ENCODE measurements at regions not wholly inside any gene's neighbourhood (a gene's known extent, or its start where the extent isn't known, plus 50 kb on each side); places are given as distances from the start of the nearest gene placed in this dataset.

- Mint-ChIP-seq H3K4me3 (no peak overlapping the region), H3K27me3 (no peaks in the 10 kb centered on the region), H3K9me3 (peaks cover 3% of the 10 kb centered on the region), H3K27ac (no peak overlapping the region), H3K4me1 (ENCODE audit: low read depth) (no peaks in the 10 kb centered on the region), H3K36me3 (no peaks in the 10 kb centered on the region)
- intact Hi-C loops (cut with micrococcal nuclease), result no loop called here
- ChIA-PET POLR2A (no interaction called here), CTCF (no interaction called here)
- no peak for DNase-seq
Observed at GRCh38 chr1:102365071-102365470, 368.3 kb upstream of the OLFM3 start.

- no peaks in the 10 kb centered on the region for H3K9me3 Mint-ChIP-seq
- POLR2A ChIA-PET, result no interaction called here
- no peak overlapping the region for H3K4me3 Mint-ChIP-seq
- no peaks in the 10 kb centered on the region for H3K27me3 Mint-ChIP-seq
- no peak overlapping the region for H3K27ac Mint-ChIP-seq
- H3K36me3 Mint-ChIP-seq, result no peaks in the 10 kb centered on the region
- CTCF ChIA-PET, result no interaction called here
- DNase-seq, result no peak
- H3K4me1 Mint-ChIP-seq (ENCODE audit: low read depth), result no peaks in the 10 kb centered on the region
- intact Hi-C loops (cut with micrococcal nuclease), result no loop called here
Observed at GRCh38 chr1:102336602-102337001, 339.9 kb upstream of the OLFM3 start.

DNA sequence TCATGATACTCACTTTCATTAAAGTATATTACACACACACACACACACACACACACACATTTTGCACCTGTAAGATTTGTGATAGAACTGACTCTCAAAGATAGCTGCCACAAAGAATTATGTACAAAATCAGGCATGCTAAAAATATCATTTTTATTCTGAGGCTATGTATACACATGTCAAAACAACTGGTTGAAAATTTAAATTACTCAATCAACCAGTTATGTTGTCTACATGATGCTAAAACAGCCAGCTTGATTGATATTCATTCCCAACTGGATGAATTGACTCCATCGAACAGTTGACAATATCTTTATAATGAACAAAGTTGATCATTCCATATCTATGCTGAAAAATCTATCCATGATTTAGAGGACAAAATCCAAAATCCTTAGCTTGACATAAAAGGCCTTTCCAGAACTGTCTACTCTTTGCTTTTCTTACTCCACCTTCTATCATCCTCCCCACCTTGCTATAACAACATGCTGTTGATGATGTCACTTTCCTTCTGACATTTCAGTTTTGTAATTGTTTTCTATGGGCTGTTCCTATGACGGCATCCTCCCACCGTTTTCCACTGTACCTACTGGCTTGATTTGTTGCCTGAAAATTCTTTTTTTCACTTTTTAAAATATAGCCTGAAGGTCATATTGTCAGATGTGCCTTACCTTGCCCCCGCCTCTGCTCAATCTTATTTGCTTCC, 321.5 kb upstream of the OLFM3 start:
- POLR2A ChIA-PET, result no interaction called here

DNA sequence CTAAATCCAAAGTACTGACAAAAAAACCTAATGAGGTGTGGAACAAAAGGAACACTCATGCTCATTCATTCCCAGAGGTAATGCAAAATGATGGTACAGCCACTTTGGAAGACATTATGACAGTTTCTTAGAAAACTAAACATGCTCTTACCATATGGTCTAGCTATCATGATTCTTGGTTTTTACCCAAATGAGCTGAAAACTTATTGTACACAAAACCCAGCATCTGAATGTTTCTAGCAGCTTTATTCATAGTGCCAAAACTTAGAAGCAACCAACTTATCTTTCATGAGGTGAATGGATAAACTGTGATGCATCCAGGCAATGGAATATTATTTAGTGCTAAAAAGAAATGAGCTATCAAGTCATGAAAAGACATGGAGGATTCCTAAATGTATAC, 318.4 kb upstream of the OLFM3 start:
- H3K9me3 Mint-ChIP-seq, result peaks cover 8% of the 10 kb centered on the region
- POLR2A ChIA-PET, result no interaction called here
- H3K4me3 Mint-ChIP-seq, result no peak overlapping the region
- no peaks in the 10 kb centered on the region for H3K4me1 Mint-ChIP-seq (ENCODE audit: low read depth)
- CTCF ChIA-PET, result no interaction called here
- no peak for DNase-seq
- intact Hi-C loops (cut with micrococcal nuclease), result no loop called here
- H3K27ac Mint-ChIP-seq, result no peak overlapping the region
- H3K27me3 Mint-ChIP-seq, result no peaks in the 10 kb centered on the region
- no peaks in the 10 kb centered on the region for H3K36me3 Mint-ChIP-seq

More for the DNA sequence above, 321.5 kb upstream of the OLFM3 start:
- no peak for DNase-seq
- no peaks in the 10 kb centered on the region for H3K36me3 Mint-ChIP-seq
- peaks cover 10% of the 10 kb centered on the region for H3K9me3 Mint-ChIP-seq
- H3K27me3 Mint-ChIP-seq, result no peaks in the 10 kb centered on the region
- H3K27ac Mint-ChIP-seq, result no peak overlapping the region
- H3K4me1 Mint-ChIP-seq (ENCODE audit: low read depth), result no peaks in the 10 kb centered on the region
- intact Hi-C loops (cut with micrococcal nuclease), result no loop called here
- CTCF ChIA-PET, result no interaction called here
- H3K4me3 Mint-ChIP-seq, result no peak overlapping the region

DNA sequence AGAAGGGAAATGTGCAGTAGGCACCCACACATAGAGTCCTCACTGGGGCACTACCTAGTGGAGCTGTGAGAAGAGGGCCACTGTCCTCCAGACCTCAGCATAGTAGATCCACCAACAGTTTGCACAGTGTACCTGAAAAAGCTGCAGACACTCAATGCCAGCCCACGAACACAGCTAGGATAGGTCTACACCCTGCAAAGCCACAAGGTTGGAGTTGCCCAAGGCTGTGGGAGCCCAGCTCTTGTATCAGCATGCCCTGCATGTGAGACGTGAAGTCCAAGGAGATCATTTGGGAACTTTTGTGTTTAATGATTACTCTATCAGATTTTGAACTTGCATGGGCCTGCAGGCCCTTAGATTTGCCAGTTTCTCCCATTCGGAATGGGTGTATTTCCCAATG, 299.4 kb upstream of the OLFM3 start:
- CTCF ChIA-PET, result no interaction called here

DNA sequence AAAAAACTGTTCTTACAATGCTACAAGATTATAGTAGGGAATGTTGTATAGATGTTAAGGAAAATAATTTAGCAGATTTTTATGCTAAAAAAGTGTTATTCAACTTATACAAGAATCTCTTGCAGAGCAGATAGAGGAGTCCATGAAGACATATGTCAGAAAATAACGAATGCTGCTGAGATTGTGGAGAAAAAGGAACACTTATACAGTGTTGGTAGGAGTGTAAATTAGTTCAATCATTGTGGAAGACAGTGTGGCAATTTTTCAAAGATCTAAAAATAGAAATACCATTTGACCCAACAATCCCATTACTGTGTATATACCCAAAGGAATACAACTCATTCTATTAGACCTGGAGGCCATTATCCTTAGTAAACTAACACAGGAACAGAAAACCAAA, 286.2 kb upstream of the OLFM3 start:
- intact Hi-C loops (cut with micrococcal nuclease), result no loop called here
- no peaks in the 10 kb centered on the region for H3K4me1 Mint-ChIP-seq (ENCODE audit: low read depth)
- DNase-seq, result no peak
- H3K9me3 Mint-ChIP-seq, result peaks cover 26% of the 10 kb centered on the region
- no peak overlapping the region for H3K27ac Mint-ChIP-seq
- CTCF ChIA-PET, result no interaction called here
- no peak overlapping the region for H3K4me3 Mint-ChIP-seq
- no peaks in the 10 kb centered on the region for H3K36me3 Mint-ChIP-seq
- no peaks in the 10 kb centered on the region for H3K27me3 Mint-ChIP-seq
- POLR2A ChIA-PET, result no interaction called here

More for the DNA sequence above, 299.4 kb upstream of the OLFM3 start:
- no peaks in the 10 kb centered on the region for H3K36me3 Mint-ChIP-seq
- POLR2A ChIA-PET, result no interaction called here
- H3K9me3 Mint-ChIP-seq, result peaks cover 9% of the 10 kb centered on the region
- DNase-seq, result no peak
- H3K4me1 Mint-ChIP-seq (ENCODE audit: low read depth), result no peaks in the 10 kb centered on the region
- intact Hi-C loops (cut with micrococcal nuclease), result no loop called here
- no peak overlapping the region for H3K27ac Mint-ChIP-seq
- H3K4me3 Mint-ChIP-seq, result no peak overlapping the region
- no peaks in the 10 kb centered on the region for H3K27me3 Mint-ChIP-seq

- H3K36me3 Mint-ChIP-seq, result no peaks in the 10 kb centered on the region
- DNase-seq, result no peak
- POLR2A ChIA-PET, result no interaction called here
- CTCF ChIA-PET, result no interaction called here
- H3K4me1 Mint-ChIP-seq (ENCODE audit: low read depth), result no peaks in the 10 kb centered on the region
- no peaks in the 10 kb centered on the region for H3K27me3 Mint-ChIP-seq
- H3K9me3 Mint-ChIP-seq, result peaks cover 2% of the 10 kb centered on the region
- H3K4me3 Mint-ChIP-seq, result no peak overlapping the region
- no peak overlapping the region for H3K27ac Mint-ChIP-seq
- intact Hi-C loops (cut with micrococcal nuclease), result no loop called here
Observed at GRCh38 chr1:102262994-102263393, 266.3 kb upstream of the OLFM3 start.

- CTCF ChIA-PET, result no interaction called here
- Mint-ChIP-seq H3K27ac (no peak overlapping the region), H3K36me3 (no peaks in the 10 kb centered on the region), H3K27me3 (no peaks in the 10 kb centered on the region), H3K9me3 (no peaks in the 10 kb centered on the region), H3K4me1 (ENCODE audit: low read depth) (no peaks in the 10 kb centered on the region), H3K4me3 (no peak overlapping the region)
- POLR2A ChIA-PET, result no interaction called here
- intact Hi-C loops (cut with micrococcal nuclease), result no loop called here
- DNase-seq, result no peak
Observed at GRCh38 chr1:102252731-102253505, 256.2 kb upstream of the OLFM3 start.

GRCh38 chr1:102241431-102242338, 245.0 kb upstream of the OLFM3 start:
- intact Hi-C loops (cut with micrococcal nuclease), result no loop called here
- Mint-ChIP-seq H3K4me1 (ENCODE audit: low read depth) (no peaks in the 10 kb centered on the region), H3K27me3 (no peaks in the 10 kb centered on the region), H3K9me3 (peaks cover 3% of the 10 kb centered on the region), H3K27ac (no peak overlapping the region), H3K4me3 (no peak overlapping the region), H3K36me3 (no peaks in the 10 kb centered on the region)
- CTCF ChIA-PET, result no interaction called here
- POLR2A ChIA-PET, result no interaction called here
- no peak for DNase-seq

- DNase-seq, result no peak
- Mint-ChIP-seq H3K27me3 (no peaks in the 10 kb centered on the region), H3K4me3 (no peak overlapping the region), H3K4me1 (ENCODE audit: low read depth) (no peaks in the 10 kb centered on the region), H3K9me3 (peaks cover 7% of the 10 kb centered on the region), H3K27ac (no peak overlapping the region), H3K36me3 (no peaks in the 10 kb centered on the region)
- intact Hi-C loops (cut with micrococcal nuclease), result no loop called here
- POLR2A ChIA-PET, result no interaction called here
- CTCF ChIA-PET, result no interaction called here
Observed at GRCh38 chr1:102239247-102239646, 242.5 kb upstream of the OLFM3 start.

DNA sequence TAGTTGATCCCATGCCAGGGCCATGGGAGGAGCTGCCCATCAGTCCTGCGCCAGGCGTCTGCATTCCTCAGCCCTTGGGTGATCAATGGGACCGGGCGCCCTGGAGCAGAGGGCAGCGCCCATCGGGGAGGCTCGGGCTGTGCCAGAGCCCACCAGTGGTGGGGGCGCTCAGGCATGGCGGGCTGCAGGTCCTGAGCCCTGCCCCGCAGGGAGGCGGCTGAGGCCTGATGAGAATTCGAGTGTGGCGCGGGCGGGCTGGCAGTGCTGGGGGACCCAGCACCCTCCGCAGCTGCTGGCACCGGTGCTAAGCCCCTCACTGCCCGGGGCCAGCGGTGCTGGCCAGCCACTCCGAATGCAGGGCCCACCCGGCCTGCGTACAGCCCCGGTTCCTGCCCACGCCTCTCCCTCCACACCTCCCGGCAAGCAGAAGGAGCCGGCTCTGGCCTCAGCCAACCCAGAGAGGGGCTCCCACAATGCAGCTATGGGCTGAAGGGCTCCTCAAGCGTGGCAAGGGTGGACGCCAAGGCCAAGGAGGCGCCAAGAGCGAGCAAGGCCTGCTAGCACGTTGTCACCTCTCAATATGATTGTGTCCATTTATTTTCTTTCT, 238.1 kb upstream of the OLFM3 start:
- Mint-ChIP-seq H3K4me3 (no peak overlapping the region), H3K4me1 (ENCODE audit: low read depth) (no peaks in the 10 kb centered on the region), H3K27ac (no peak overlapping the region), H3K27me3 (no peaks in the 10 kb centered on the region), H3K36me3 (no peaks in the 10 kb centered on the region), H3K9me3 (peaks cover 4% of the 10 kb centered on the region)
- POLR2A ChIA-PET, result no interaction called here
- CTCF ChIA-PET, result no interaction called here
- no peak for DNase-seq
- intact Hi-C loops (cut with micrococcal nuclease), result no loop called here

- Mint-ChIP-seq H3K27me3 (no peaks in the 10 kb centered on the region), H3K4me3 (no peak overlapping the region), H3K4me1 (ENCODE audit: low read depth) (no peaks in the 10 kb centered on the region), H3K36me3 (no peaks in the 10 kb centered on the region), H3K27ac (no peak overlapping the region), H3K9me3 (peaks cover 2% of the 10 kb centered on the region)
- CTCF ChIA-PET, result no interaction called here
- intact Hi-C loops (cut with micrococcal nuclease), result no loop called here
- POLR2A ChIA-PET, result no interaction called here
- DNase-seq, result no peak
Observed at GRCh38 chr1:102219463-102219862, 222.7 kb upstream of the OLFM3 start.
